Endothelial cell of umbilical vein (primary cell): ENCODE measurements at regions not wholly inside any gene's neighbourhood (a gene's known extent, or its start where the extent isn't known, plus 50 kb on each side); places are given as distances from the start of the nearest gene placed in this dataset.

Experiments
- BruUV-seq: library from RNA; stranded (reverse); fragments of 400-500 nt; replicated peaks from 2 replicates; lab custom pipeline; 2021; lab: Mats Ljungman, UMichigan
- CTCF ChIA-PET: fragments of 300-600, 350-600 bp; sonication (Branson Sonifier 250); formaldehyde crosslinking; loops from one replicate; lab custom pipeline; 2021; ENCODE audit warnings: antibody characterized with exemption, inconsistent platforms; lab: Charles Lee
- POLR2A ChIA-PET: fragments of 300-600, 350-600 bp; sonication (Branson Sonifier 250); formaldehyde crosslinking; loops from one replicate; lab custom pipeline; 2021; ENCODE audit warnings: antibody characterized with exemption, inconsistent platforms; lab: Charles Lee
- DNase-seq: peaks from one replicate; pipeline ENCODE4 v3.0.0-alpha.2; 2011; ENCODE audit warnings: low read depth, low spot score
- FAIRE-seq: peaks from 2 replicates; lab custom pipeline; 2011; peaks lifted over from hg19 to GRCh38; lab: Jason Lieb, UNC
- H2AFZ ChIP-seq: 2 replicates; pipeline ENCODE4 v1.6.0; 2012; ENCODE audit warnings: low read depth, low read length, control low read depth, inconsistent platforms
- H3K27ac ChIP-seq: 2 replicates; pipeline ENCODE4 v1.5.1; 2011; ENCODE audit warnings: low read depth, mild to moderate bottlenecking, control low read depth, low read length, moderate library complexity; ENCODE audit not compliant: insufficient read depth
- H3K27me3 ChIP-seq, 2 experiments: 2 replicates each; pipeline versions ENCODE4 v1.6.0 to v1.6.1; 2011; ENCODE audit warnings: low read length in 2 of 2, mixed read lengths in 1 of 2; ENCODE audit not compliant: control insufficient read depth in 2 of 2, insufficient read depth in 2 of 2
- H3K36me3 ChIP-seq, 2 experiments: 2 replicates in 1 of 2; 3 replicates in 1 of 2; pipeline ENCODE4 v1.5.1; 2011; ENCODE audit warnings: low read length in 2 of 2, mild to moderate bottlenecking in 1 of 2, moderate library complexity in 1 of 2; ENCODE audit not compliant: control insufficient read depth in 2 of 2, insufficient read depth in 2 of 2; ENCODE audit errors: extremely low read depth in 1 of 2
- H3K4me1 ChIP-seq: 3 replicates; pipeline ENCODE4 v1.5.1; 2011; ENCODE audit warnings: mild to moderate bottlenecking, low read length; ENCODE audit not compliant: control insufficient read depth, insufficient read depth; ENCODE audit errors: extremely low read depth
- H3K4me2 ChIP-seq: 2 replicates; pipeline ENCODE4 v1.6.1; 2011; ENCODE audit warnings: low read length, control low read depth, mixed read lengths; ENCODE audit not compliant: insufficient read depth
- H3K4me3 ChIP-seq, 3 experiments: fragments of 200-600 bp in 1 of 3; sonication (generic), shearing (Covaris generic) in 1 of 3; replicated peaks in 1 of 3; 2 replicates each; pipeline ENCODE4 v1.5.1; 2011 to 2016; ENCODE audit warnings: control low read depth in 3 of 3, low read length in 3 of 3, mild to moderate bottlenecking in 2 of 3, inconsistent platforms in 1 of 3, low read depth in 1 of 3, moderate library complexity in 1 of 3; ENCODE audit not compliant: insufficient read depth in 1 of 3
- H3K79me2 ChIP-seq: 2 replicates; pipeline ENCODE4 v1.6.0; 2012; ENCODE audit warnings: low read length, inconsistent platforms; ENCODE audit not compliant: control insufficient read depth, insufficient read depth
- H3K9ac ChIP-seq: replicated peaks from 2 replicates; pipeline ENCODE3; 2011; ENCODE audit warnings: low read length, control low read depth; ENCODE audit not compliant: insufficient read depth; ENCODE audit errors: extremely low read depth
- H3K9me1 ChIP-seq: replicated peaks from 3 replicates; pipeline ENCODE4 v1.6.0; 2011; ENCODE audit warnings: mild to moderate bottlenecking, low read length; ENCODE audit not compliant: control insufficient read depth, insufficient read depth; ENCODE audit errors: extremely low read depth
- H3K9me3 ChIP-seq: replicated peaks from 2 replicates; pipeline ENCODE4 v1.5.1; 2012; ENCODE audit warnings: low read length, inconsistent platforms; ENCODE audit not compliant: control insufficient read depth, insufficient read depth
- H4K20me1 ChIP-seq: replicated peaks from 2 replicates; pipeline ENCODE3; 2011; ENCODE audit warnings: mild to moderate bottlenecking, low read length; ENCODE audit not compliant: control insufficient read depth, insufficient read depth; ENCODE audit errors: extremely low read depth
- EZH2 ChIP-seq: IDR thresholded peaks from 2 replicates; pipeline ENCODE4 v1.6.1; 2012; ENCODE audit warnings: borderline replicate concordance, low read depth, mild to moderate bottlenecking, moderate library complexity, low read length, inconsistent platforms; ENCODE audit not compliant: severe bottlenecking
- FOS ChIP-seq: IDR thresholded peaks from 2 replicates; pipeline ENCODE4 v1.6.1; 2011; ENCODE audit warnings: mild to moderate bottlenecking, low read length, moderate library complexity, borderline replicate concordance; ENCODE audit not compliant: insufficient read depth
- GATA2 ChIP-seq: IDR thresholded peaks from 2 replicates; pipeline ENCODE4 v1.7.0; 2011; ENCODE audit warnings: low read depth, mild to moderate bottlenecking, moderate library complexity, mixed read lengths, low read length; ENCODE audit not compliant: insufficient read length, insufficient read depth
- JUN ChIP-seq: IDR thresholded peaks from 2 replicates; pipeline ENCODE4 v1.6.1; 2011; ENCODE audit warnings: borderline replicate concordance, low read depth; ENCODE audit not compliant: insufficient read length, insufficient read depth
- MYC ChIP-seq: IDR thresholded peaks from one replicate; pipeline ENCODE4 v1.6.1; 2011; ENCODE audit warnings: mild to moderate bottlenecking, low read depth, low read length
- POLR2A ChIP-seq: IDR thresholded peaks from 2 replicates; pipeline ENCODE4 v1.6.1; 2012; ENCODE audit warnings: low read depth, mild to moderate bottlenecking, control low read depth, low read length
- POLR2AphosphoS5 ChIP-seq: IDR thresholded peaks from 2 replicates; pipeline ENCODE4 v1.6.1; 2012; ENCODE audit warnings: low read depth, mild to moderate bottlenecking, control low read depth, low read length, moderate library complexity; ENCODE audit not compliant: insufficient read depth
- dilution Hi-C: fragments of 300-500 bp; cut with MboI; formaldehyde crosslinking; loops from one replicate; pipeline ENCODE4 v1.15.0; 2019; ENCODE audit warnings: low sequenced_read_pairs; ENCODE audit not compliant: extremely low pct_ligation_motif_present
- intact Hi-C: fragments of 100-400 bp; cut with micrococcal nuclease; formaldehyde crosslinking; loops from one replicate; pipeline ENCODE4 v1.10.0; 2022
- TF ChIP-seq, protein P1 (sequence below): IDR thresholded peaks from 2 replicates; pipeline ENCODE4 v1.6.1; 2011; ENCODE audit not compliant: insufficient read depth, insufficient read length
- TF ChIP-seq, protein P2 (sequence below), 2 donors: IDR thresholded peaks; 1 replicate in 1 of 2; 2 replicates in 1 of 2; pipeline ENCODE4 v1.5.1; 2011; ENCODE audit warnings: low read length in 2 of 2, mild to moderate bottlenecking in 2 of 2, moderate library complexity in 2 of 2, control low read depth in 1 of 2, inconsistent platforms in 1 of 2, low read depth in 1 of 2; ENCODE audit not compliant: insufficient read depth in 1 of 2; ENCODE audit errors: extremely low read depth in 1 of 2

DNA sequence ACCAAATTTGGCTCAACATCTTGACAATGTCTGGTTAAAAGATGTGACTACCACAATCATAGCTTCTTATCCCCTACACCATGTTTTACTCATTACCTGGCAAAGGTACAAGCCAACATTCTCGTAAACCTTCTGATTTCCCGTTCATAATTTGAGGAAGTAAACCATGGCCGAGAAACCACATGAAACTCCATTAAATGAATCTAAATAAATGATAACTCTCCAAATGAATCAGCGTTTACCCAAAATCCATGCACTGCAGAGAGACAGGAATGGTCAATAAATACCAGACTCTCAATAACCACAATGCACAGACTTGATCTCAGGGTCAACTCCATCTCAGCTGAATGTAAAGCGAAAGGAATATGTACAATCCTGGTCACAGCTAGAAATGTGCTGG, 125.2 kb downstream of the TYW3 start:
- FAIRE-seq (no peak), DNase-seq (no peak)
- H3K27ac ChIP-seq, result no peak overlapping the region
- CTCF ChIA-PET, result no interaction called here
- POLR2A ChIA-PET, result no interaction called here
- no peaks in the 10 kb centered on the region for H3K27me3 ChIP-seq
- BruUV-seq, result no TSS peak
- no peak overlapping the region for H3K9ac ChIP-seq
- no peak overlapping the region for H2AFZ ChIP-seq
- no peaks in the 10 kb centered on the region for H4K20me1 ChIP-seq
- H3K36me3 ChIP-seq, result no peaks in the 10 kb centered on the region
- no peak overlapping the region for H3K4me3 ChIP-seq
- no peaks in the 10 kb centered on the region for H3K79me2 ChIP-seq
- H3K9me1 ChIP-seq, result no peaks in the 10 kb centered on the region
- intact Hi-C loops (no loop called here), dilution Hi-C loops (no loop called here)
- H3K9me3 ChIP-seq, result no peaks in the 10 kb centered on the region
- H3K4me2 ChIP-seq, result no peak overlapping the region
- no peaks in the 10 kb centered on the region for H3K4me1 ChIP-seq
- TF ChIP-seq MYC (no peak), EZH2 (no peak), FOS (no peak), GATA2 (no peak), JUN (no peak), POLR2AphosphoS5 (no peak), POLR2A (no peak)
- TF ChIP-seq, protein P1, sequence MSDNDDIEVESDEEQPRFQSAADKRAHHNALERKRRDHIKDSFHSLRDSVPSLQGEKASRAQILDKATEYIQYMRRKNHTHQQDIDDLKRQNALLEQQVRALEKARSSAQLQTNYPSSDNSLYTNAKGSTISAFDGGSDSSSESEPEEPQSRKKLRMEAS, result no peak
- TF ChIP-seq, protein P2, sequence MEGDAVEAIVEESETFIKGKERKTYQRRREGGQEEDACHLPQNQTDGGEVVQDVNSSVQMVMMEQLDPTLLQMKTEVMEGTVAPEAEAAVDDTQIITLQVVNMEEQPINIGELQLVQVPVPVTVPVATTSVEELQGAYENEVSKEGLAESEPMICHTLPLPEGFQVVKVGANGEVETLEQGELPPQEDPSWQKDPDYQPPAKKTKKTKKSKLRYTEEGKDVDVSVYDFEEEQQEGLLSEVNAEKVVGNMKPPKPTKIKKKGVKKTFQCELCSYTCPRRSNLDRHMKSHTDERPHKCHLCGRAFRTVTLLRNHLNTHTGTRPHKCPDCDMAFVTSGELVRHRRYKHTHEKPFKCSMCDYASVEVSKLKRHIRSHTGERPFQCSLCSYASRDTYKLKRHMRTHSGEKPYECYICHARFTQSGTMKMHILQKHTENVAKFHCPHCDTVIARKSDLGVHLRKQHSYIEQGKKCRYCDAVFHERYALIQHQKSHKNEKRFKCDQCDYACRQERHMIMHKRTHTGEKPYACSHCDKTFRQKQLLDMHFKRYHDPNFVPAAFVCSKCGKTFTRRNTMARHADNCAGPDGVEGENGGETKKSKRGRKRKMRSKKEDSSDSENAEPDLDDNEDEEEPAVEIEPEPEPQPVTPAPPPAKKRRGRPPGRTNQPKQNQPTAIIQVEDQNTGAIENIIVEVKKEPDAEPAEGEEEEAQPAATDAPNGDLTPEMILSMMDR (IDR thresholded peaks at IDR 0.05; ENCODE audit: extremely low read depth in 1 of 2, insufficient read depth in 1 of 2, low read depth in 1 of 2, low read length in 2 of 2), result no peak
